HepG2 (cell line): ENCODE measurements at regions not wholly inside any gene's neighbourhood (a gene's known extent, or its start where the extent isn't known, plus 50 kb on each side); places are given as distances from the start of the nearest gene placed in this dataset.

Experiments
- TAF1 ChIP-seq: sonication (generic); formaldehyde crosslinking; IDR thresholded peaks from 2 replicates; pipeline ENCODE4 v1.4.0; 2020; ENCODE audit warnings: missing genetic modification reagents
- TCF7 ChIP-seq: sonication (generic); IDR thresholded peaks from 2 replicates; pipeline ENCODE4 v1.6.1; 2016; ENCODE audit warnings: antibody characterized with exemption, low read depth

GRCh38 chr17:70375406-70375805, 206.1 kb downstream of the KCNJ2 start:
- no peak for TF ChIP-seq TCF7
- no peak for TF ChIP-seq TAF1 (CRISPR knock-in tag)
